UCSD-AML1 (cell line): ENCODE measurements at regions not wholly inside any gene's neighbourhood (a gene's known extent, or its start where the extent isn't known, plus 50 kb on each side); places are given as distances from the start of the nearest gene placed in this dataset.

Source experiments
- DNase-seq: peaks from one replicate; lab custom pipeline; 2025; ENCODE audit not compliant: unreplicated experiment; lab: John Stamatoyannopoulos, UW

DNA sequence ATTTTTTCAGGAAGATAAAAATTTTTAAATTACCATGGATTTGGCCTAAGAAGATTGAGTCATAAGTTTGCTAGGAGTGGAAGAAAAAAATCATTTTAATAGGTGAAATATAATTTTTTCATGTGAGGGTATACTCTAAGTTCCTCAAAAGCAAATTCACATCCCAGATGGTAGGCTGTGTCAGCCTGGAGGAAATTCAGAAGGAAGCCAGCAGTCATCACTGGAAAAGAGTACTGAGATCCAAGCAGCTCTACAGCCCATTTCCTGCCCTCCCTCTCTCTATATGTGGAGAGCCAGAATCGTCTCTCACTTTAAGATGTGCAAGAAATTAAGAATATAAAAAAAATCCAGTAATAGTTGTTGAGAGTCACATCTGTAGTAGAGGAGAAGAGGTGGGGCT, 126.5 kb upstream of the CDH18 start:
- DNase-seq = no peak

DNA sequence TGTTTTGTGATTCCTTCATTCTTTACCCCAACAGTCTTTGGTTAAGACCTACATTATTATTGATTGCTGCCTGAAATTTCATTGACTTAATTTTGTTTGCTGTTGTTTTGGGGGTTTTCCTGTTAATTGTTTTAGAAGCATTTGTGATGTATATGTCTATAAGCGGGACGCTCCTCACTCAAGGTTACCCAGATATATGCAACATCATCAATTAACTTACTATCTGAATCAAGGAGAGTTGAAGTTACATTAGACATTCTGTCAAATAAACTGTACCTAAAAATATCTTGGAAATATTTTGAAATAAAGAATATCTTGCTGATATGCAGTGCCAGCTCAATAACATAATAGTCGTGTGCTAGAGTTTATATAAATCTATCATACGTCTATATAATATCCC, 125.9 kb upstream of the CDH18 start:
- no peak for DNase-seq

DNA sequence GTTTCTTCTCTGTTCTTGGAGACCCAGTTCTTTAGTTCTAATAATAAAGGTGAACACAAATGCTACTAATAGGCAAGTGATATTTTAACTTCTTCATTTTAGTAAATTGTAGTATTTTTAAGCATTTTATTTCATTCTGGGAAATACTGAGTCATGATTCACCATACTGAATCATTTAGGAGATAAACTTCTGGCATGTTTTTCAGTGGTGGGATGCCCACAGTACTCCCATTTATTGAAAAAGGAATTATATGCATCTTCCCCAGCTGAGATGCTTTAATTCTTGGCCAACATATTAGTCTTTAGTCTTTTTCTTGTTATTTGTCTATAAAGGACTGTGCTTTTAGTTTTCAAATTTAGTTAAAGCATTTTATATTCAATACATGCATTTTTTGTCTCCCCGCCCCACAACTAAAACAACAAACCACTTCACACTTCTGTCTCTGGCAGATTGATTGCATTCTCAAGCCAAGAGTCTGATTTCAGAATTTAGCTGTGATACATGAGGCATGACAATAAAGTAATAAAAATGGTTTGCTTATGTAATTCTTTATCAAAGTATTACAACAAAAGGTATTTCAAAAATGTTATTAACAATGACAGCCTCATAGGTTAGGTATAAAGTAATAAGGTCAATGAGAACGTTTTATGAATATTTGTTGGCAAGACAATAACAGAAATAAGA, 125.2 kb upstream of the CDH18 start:
- no peak for DNase-seq

DNA sequence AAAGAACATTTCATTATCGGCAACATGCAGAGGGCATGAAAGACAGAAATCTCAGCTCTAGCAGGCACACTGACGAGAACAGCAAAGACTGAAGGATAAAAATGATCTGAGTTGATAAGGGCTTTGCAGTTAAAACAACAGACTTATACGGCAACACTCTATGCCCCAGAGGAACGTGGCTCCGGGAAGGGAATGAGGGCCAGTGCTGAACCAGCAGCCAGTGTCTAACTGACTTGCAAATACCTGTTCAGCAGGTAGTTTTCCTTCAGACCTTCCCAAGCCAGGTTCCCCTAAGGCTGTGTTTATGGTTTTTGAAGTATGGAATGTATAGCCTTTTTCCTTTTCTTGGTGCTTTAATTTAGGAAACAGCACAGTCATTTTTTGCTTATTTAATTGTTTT, 121.3 kb upstream of the CDH18 start:
- no peak for DNase-seq

GRCh38 chr5:20105915-20106314, 117.9 kb upstream of the CDH18 start:
- DNase-seq = no peak

DNA sequence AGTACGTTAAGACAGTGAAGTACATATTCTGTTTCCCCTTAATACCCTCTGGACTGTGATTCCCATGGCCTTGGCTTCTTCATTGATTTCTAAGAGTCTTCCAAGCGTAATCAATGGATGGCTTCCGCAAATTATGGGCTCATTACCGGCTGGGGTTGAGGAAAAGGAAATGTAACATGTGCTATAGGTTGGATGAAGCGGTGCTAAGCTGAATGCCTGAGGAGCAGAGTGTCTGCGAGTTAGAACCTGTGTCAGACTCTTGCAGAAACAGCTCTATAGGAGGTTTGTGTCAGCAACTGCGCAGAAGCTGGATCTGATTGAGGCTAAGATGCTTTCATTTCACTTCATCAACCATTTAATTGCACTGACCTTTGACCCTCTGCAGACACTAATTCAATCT, 114.3 kb upstream of the CDH18 start:
- no peak for DNase-seq

GRCh38 chr5:20098694-20099093, 110.7 kb upstream of the CDH18 start:
- DNase-seq = no peak

DNA sequence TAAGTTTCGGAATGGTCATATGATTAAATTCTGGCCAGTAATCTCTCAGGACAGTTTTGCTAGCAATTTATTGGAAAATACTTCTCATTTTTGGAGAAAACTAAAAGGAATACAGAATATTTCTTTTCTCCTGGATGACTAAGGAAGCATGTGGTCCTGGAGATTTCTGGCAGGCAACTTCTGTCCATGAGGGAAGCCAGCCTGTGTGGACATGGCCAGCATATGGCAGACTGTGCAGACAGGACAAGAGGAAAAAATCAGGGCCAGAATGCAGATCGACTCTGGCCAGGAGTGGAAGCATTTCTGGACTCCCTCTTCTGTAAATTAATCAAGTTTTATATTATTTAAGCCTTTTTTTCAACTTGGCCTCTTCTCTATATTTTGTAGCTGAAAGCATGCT, 100.4 kb upstream of the CDH18 start:
- DNase-seq = no peak

DNA sequence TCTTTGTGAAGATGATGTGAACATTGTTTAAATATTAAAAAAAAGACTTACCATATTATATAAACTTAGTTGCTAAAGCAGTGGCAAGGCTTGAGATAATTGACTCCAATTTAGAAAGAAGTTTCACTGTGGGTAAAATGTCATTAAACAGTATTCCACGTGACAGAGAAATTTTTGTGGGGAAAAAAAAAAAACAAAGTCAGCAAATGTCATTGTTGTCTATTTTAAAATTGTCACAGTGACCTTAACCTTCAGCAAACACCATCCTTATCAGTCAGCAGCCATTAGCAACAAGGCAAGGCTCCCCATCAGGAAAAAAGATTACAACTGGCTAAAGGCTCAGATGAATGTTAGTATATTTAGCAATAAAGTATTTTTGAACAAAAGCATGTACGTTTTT, 99.3 kb upstream of the CDH18 start:
- no peak for DNase-seq

GRCh38 chr5:20077186-20077585, 89.2 kb upstream of the CDH18 start:
- DNase-seq = no peak

DNA sequence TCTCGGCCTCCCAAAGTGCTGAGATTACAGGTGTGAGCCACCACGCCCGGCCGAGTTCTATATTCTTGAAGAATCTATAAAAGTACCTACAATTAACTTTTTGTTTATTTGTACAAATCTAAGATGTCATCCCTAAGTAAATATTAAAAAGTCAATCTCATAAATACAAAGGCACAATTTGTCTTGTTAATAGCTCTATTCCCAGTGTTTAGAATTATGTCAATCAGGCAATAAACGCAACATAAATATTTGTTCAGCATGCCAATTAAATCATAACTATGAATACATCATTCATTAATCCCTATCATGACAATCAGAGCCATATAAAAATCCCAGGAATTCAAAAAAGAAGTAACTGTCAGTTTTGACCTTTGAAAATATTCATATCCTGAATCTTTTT, 68.9 kb upstream of the CDH18 start:
- no peak for DNase-seq

GRCh38 chr5:20055301-20055700, 67.3 kb upstream of the CDH18 start:
- no peak for DNase-seq

- no peak for DNase-seq
Observed at GRCh38 chr5:20050262-20050661, 62.3 kb upstream of the CDH18 start.

- no peak for DNase-seq
Observed at GRCh38 chr5:20044460-20044859, 56.5 kb upstream of the CDH18 start.

- no peak for DNase-seq
Observed at GRCh38 chr5:20041326-20042274, 53.6 kb upstream of the CDH18 start.

- DNase-seq = no peak
Observed at GRCh38 chr5:20040901-20041300, 52.9 kb upstream of the CDH18 start.
